ENCODE measurements at regions not wholly inside any gene's neighbourhood (a gene's known extent, or its start where the extent isn't known, plus 50 kb on each side); places are given as distances from the start of the nearest gene placed in this dataset.

DNA sequence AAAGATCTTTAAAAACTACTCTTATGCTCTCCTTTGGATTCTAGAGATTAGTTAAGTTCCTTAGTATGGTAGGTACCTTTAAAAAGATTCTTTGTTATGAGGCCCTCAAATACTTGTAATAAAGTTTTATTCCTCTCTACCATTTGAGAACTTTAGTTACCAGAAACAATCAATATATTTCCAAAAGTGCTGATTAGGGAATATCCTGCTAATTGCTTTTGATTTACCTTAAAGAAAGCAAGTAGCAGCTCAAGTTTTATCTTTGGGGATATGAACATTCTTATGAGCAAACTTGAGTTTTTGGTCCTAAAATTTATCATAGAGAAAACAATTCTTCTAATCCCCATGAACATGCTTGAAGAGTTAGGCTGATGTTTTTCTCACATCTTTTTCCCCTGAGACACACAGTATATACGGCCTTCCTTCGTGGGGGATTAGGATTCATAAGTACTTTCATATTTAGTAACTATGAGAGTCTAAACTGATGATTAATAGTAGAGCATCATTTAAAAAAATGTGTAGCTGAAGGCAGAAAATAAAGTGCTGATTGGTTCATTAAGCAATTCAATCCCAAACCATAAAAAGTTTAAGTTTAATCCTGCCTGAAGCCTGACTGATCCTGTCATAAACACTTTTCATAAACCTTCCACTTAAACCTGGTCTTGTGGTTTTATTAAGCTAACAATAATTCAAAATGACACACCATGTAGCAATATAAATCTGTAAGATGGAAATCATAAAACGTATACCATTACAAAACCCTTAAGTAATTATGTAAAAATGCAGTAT lies 380.5 kb upstream of the FBXO33 start:
- no peak for DNase-seq (ENCODE audit: low read depth)

DNA sequence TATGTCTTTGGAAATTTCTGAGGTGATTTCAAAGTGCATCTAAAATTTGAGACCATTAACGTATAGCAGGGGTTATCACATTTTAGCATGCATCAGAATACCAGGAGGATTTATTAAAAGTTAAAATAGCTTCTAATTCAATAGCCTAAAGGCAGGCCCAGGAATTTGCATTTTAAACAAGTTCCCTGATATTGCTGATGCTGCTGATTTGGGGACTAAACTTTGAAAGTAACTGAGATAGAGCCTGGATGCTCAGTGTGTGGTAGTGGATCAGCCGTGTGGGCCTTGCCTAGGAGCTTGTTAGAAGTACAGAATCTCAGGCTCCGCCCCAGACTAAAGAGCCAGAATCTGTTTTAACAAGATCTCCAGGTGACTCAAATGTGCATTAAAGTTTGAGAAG lies 375.0 kb upstream of the FBXO33 start:
- DNase-seq (ENCODE audit: low read depth), result no peak

DNA sequence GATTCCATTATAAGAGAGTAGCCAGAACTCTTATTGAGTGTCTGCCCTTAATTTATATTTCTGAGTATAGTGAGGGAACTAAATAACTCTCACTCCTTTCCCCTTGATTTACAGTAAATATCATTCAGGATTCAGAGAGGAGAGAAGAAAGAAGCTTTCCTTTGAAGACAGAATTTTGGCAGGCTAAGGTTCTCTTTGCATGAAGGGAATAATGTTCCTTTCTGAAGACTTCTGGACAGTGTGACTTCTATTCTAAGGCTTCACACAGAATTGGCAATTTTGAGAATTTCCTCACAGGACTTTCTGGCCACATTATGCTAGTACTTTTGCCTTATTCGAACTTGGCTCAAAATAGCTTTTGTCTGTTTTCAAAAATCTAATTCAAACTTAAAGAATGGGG lies 352.2 kb upstream of the FBXO33 start:
- DNase-seq (ENCODE audit: low read depth), result no peak

DNA sequence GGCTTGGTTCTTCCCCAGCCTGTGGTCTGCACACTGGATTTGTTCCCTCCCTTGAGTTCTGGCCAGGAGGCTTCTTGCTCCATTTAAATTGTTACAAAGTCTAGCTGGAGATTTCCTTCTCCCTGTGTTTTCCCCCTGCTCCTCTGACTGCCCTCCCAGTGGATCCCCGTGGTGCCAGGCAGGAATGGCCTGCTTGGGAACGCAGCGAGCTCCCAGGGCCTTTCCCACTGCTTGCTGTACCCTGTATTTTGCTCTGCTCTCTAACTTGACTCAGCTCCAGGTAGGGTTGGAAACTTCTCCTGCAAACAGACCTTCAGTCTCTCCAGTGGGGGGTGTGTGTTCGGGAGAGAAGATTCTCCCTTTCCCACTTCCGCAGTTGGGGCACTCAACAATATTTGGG lies 349.2 kb upstream of the FBXO33 start:
- no peak for DNase-seq (ENCODE audit: low read depth)

DNA sequence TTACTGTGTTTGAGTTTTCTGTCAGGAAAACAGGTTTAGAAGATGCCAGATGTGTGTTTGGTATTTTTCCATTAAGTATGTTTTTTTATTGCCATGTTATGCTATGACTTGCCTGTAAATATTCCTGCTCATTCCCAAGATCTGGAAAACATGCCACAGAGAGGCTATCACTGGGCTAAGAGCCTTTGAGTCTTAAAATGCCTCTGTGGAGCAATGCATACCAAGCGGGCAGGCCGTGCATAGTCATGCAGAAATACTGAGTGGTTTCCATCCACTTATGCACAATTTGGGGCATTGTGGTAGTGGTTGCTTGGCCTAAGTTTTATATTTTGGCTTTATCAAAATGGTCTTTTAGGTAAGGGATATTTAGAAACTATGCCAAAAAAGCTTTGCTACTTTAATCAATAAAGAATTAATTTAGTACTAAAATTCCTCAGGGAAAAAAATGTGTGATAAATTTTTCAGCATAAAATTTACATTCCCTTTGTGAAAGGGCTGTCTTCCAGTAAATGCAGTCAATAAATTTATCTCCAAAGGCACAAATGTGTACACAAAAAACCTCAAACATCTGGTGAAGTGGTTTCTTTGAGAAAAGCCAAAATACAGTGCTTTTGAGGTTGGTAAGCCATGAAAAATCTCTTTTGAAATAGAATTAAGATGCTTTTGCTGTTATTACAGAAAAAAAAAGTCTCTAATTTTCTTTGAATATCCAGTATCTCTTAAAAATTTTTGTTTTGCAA lies 341.3 kb upstream of the FBXO33 start:
- DNase-seq (ENCODE audit: low read depth), result no peak

DNA sequence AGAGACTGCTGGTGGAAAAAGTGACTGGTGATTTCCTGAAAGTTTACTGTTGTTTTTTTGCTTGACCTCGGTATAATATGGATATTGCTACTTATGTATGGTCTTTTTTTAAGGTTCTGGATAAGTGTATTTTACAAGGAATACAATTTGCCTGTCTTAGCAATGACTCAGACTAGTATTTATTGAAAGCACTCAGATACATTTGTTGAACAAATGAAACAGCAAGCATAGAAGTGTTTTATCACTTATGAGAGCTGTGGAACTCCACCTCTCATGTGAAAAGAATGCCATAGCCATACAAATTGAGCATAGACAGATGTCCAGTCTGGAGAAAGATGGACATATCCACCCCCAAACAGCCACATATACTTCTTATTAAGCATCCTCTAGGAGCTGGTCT lies 340.4 kb upstream of the FBXO33 start:
- DNase-seq (ENCODE audit: low read depth), result no peak

DNA sequence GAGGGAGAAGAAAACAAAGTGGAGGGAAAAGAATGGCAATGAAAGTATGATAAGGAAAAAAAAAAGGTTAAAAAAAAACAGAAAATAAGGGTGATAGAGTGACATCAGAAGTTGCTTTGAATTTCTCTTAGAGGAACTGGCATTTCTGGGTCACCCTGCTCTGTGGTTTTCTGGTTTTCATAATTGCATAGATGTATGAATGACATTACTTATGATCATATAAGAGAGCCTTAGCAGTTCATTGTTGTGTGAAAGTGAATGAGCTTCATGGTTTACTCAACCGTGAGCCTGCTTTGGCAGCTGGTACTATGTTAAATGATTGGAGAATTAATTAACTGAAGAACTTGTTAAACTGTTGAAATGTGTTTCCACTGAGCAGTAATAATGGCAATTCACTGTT lies 336.4 kb upstream of the FBXO33 start:
- DNase-seq (ENCODE audit: low read depth), result no peak

DNA sequence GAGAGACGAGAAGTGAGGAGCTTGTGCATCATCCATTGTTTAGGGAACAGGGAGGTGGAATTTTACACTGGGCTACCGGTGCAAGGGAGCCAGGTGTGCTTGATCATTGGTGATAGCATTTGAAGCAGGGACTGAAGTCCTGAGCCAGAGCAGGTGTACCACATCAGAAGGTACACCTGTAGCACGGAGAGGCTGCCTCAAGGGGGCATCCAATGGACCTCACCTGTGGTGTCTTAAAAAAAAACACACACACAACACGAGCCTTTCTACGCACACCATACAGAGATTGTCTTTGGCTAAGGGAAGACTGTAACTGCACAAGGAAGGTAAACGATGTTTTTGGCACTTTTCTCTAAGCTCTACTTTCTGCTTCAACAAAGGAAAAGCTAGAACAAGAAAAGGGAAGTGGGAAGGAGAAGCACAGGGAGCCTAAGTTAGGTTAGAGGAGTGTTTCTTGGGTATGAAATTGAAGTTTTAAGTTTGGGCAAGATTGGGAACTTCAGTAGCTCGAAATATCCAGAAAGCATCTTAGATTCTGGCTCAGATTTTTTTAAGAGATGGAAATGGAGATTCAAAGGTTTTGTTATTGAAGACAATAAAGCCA lies 334.3 kb upstream of the FBXO33 start:
- DNase-seq (ENCODE audit: low read depth), result no peak

DNA sequence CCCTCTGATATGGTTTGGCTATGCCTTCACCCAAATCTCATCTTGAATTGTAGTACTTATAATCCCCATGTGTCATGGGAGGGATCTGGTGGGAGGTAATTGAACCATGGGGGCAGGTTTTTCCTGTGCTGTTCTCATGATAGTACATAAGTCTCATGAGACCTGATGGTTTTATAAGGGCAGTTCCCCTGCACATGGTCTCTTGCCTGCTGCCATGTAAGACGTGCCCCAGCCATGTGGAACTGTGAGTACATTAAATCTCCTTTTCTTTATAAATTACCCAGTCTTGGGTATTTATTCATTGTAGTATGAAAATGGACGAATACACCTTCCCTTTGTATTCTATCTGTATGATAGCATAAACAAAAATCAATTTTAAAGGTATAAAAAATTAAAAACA lies 333.4 kb upstream of the FBXO33 start:
- no peak for DNase-seq (ENCODE audit: low read depth)

DNA sequence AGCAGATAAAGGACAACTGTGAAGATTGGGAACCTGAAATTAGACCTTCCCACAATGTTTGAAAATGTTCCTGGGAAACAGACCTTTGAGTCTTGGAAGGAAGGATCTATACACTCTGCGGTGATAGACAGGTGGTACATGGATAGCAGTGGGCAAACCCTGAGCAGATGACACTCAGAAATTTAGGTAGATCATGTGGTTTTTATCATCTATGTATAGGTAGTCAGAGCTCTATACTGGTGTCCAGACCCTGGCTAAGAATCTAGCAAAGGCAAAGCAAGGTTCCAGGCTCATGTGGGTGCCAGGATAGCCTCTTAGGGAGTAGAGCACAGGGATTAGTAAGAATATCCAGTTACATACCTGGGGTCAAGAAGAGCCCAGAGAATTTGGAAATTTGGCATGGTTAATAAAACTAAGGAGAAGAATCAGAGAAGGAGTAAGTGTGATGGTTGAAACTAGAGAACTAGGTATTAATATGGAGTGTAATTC lies 331.2 kb upstream of the FBXO33 start:
- no peak for DNase-seq (ENCODE audit: low read depth)

DNA sequence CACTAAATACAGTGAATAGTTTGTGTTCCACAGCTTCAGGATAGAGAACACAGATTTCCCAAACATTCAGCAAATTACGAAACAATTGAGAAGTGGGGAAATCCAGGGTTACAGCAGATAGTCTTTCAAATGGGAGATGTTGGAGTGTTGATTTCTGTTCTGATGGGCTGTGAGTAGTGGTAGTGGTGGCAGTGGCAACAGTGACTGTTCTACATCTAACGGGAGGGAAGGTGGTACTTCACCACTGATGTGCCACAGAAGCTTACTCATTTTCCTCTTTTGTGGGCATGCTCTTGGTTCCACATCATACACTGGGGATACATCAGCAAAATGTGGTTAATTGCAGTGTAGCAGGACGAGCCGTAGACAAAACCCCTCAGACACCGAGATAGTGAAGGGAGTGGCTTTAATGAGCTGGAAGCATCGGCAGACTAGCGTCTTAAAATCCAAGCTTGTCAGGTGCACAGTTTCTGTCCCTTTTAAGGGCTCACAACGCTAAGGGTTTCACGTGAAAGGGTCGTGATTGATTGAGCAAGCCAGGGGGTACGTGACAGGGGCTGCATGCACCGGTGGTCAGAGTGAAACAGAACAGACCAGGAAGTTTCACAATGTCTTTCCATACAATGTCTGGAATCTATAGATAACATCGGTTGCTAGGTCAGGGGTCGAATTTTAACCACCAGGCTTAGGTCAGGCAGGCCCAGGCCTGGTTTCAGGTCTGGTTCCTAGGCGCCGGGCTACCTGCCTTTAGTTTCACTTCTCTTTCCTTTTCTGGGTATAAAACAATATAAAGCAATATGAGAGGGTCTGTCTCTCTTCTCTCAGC lies 330.6 kb upstream of the FBXO33 start:
- DNase-seq (ENCODE audit: low read depth), result peak; percentile 1

DNA sequence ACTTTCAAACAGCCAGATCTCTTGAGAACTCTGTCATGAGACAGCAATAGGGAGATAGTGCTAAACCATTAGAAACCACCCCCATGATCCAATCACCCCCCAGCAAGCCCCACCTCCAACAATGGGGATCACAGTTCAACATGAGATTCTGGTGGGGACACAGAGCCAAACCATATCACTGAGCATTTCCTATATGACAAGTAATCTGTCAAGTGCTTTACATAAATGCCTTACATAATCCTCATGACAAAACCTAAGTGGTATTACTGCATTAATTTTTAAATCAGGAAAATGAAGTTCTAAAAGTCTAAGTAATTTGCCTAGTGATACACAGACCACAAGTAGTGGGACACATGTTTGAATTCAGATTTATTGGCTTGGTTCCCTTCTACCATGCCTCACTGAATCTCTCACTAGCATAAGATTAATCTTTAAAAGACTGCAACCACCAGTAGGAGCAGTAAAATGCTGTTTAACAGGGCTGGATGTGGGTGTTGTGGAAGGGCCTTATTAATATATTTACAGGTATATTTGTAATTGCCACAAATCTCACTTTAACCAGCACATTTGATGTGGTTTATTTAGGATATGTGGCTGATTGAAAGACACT lies 323.1 kb upstream of the FBXO33 start:
- DNase-seq (ENCODE audit: low read depth), result no peak

DNA sequence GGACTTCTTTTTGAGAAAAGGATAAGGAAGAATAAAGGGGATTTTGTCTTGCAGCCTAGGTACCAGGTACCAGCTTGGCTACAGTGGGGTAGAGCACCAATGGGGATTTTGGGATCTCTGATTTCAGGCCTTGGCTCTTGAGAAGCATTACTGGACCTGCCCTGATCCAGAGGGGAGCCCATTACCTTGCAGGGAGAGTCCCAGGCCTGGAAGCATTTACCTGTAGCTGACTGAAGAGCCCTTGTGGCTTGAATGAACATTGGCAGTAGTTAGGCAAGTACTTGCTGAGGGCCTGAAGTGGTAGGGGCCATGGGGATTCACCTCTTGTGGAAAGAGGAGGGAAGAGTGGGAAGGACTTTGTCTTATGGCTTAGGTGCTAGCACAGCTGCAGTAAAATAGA lies 308.2 kb upstream of the FBXO33 start:
- DNase-seq (ENCODE audit: low read depth), result no peak

DNA sequence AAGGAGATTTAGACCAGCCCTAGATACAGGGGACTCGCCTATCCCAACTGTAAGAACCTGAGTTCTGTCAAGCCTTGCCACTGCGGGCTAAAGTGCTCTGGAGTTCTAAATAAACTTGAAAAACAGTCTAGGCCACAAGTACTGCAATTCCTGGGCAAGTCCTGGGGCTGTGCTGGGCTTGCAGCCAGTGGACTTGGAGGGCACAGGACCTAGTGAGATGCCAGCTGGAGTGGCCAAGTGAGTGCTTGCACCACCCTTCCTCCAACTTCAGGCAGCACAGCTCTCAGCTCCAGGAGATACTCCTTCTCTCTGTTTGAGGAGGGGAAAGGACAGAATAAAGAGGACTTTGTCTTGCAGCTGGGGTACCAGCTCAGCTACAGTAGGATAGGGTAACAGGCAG lies 307.6 kb upstream of the FBXO33 start:
- no peak for DNase-seq (ENCODE audit: low read depth)

DNA sequence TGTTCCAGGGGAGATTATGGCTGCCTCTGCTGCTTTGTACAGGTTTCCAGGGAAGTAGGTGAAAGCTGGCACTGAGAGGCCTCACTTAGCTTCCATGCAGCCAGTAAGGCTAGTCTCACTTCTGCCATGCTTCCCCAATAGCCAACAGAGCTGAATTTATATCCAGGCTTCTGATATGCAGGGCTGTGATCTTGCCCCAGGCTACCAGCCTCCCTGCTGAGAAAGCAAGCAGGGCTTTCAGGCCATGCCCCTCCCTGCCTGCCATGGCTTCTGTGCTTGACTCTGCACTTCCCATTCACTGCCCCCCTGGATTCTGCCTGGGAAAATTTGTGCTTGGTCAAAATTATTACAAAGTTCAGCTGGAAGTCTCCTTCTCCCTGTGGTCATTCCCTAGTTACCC lies 302.1 kb upstream of the FBXO33 start:
- DNase-seq (ENCODE audit: low read depth), result no peak

DNA sequence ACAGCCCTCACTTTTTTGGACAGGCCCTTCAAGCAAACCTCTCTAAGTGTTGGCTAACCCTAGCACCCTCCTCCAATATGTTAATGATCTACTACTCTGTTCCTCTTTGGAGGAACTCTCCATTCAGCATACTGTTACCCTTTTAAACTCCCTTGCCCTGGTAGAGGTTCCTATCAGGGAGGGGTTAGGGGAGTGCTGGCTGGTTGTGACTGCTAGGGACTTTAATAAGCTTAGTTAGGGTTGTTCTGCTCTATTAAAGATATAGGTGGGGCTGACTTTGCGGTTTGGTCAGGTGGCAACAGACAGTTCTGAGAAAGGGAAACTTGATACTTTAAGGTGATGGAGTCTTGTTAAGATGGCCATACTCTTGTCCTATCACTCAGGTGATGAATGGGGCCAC lies 301.5 kb upstream of the FBXO33 start:
- DNase-seq (ENCODE audit: low read depth), result no peak

DNA sequence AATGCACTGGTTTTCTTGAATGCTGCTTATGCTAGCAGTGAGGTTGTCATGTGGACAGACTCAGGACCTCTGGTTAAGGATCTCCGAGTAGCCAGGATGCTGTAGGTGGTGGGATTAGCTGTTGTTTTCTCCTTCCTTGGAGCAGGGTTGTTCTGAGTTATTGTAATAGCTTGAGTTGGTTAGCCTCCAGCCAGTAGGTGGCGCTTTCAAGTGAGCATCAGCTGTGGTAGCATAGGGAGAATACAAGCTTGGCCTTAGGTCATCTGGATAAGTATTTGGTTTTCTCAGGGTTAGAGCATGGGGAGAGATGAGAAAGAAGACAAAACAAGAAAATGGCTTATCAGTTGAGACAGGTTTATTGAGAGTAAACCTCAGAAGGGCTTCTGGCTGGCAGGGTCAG lies 299.7 kb upstream of the FBXO33 start:
- peak; percentile 15 for DNase-seq (ENCODE audit: low read depth)

DNA sequence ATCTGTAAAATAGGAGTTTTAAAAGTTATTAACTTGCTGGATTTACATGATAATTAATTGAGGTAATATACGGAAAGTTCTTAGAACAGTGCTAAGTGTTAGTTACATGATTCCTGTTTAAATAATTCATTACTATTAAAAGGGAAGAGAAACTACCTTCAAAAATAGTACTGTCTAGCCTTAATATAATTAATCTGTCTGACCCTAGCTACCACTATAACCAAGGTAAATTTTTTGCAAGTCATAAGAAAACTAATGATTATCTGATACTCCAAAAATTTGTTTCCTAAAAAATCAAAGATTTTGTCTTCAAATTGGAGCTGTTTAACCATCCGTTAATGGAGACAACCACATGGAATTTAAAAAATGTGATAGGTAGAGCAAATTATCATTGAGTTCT lies 294.3 kb upstream of the FBXO33 start:
- no peak for DNase-seq (ENCODE audit: low read depth)

DNA sequence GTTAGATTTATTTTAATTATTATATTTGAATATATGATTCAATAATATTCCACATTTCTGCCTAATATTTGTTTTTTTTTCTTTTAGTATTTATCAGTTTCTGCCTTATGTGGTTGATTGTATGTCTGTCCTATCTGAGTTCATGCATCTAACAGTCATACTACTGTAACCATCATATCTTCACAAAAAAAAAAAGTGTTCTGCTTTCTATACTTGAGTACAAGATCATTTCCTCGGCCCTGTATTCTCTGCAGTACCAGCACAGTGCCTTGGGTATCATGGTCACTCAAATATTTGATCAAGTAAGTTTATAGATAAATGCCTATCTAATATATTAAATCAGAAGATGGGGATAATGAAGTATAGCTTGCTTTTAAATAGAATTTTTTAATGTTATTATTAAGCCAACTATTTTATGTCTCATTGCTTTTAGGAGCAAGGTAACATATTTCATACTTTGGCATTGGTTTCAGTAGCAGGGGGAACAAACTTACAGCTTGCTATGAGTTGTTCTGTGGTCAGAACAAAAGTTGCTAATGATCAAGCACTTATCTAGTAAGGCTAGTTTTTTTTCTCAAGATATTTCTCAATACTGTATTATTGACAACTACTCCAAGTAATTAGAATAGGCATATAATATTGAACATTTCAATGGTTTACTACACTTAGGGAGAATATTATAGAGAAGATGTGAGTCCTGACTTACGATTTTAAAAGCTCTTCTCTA lies 290.5 kb upstream of the FBXO33 start:
- DNase-seq (ENCODE audit: low read depth), result no peak

DNA sequence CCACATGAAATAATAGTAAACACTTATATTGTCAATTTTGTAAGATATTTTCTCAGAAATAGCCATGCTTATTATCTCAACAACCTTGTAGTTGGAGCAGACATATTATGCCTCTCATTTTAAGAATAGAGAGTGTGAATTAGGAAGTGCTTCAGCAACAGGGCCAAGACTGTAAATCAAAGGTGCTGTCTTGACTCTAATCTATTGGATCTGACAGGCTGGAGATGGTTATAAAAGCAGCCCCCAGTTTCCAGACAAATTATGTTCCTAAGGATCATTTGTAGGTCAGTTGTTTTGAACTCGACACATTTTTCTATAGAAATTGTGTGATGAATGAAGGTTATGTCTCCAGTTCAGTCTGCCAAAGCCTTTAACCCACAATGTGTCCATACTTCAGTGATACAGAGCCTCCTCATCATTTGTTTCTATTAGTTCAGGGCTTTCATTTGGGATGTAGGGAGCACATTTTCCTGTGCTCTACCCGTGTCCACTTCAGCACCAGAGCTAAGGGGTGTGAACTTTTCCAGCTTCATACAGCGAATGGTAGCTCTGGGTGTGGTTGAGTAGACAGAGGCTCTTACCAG lies 284.8 kb upstream of the FBXO33 start:
- no peak for DNase-seq (ENCODE audit: low read depth)

Data from HT1080 (cell line).